OCI-LY7 (cell line): ENCODE measurements at regions not wholly inside any gene's neighbourhood (a gene's known extent, or its start where the extent isn't known, plus 50 kb on each side); places are given as distances from the start of the nearest gene placed in this dataset.

Source experiments
- BruUV-seq: library from RNA; stranded (reverse); fragments of 400-500 nt; replicated peaks from 2 replicates; lab custom pipeline; 2021; lab: Mats Ljungman, UMichigan
- CTCF ChIA-PET: fragments of 300-600 bp; sonication (Branson Sonifier 250); formaldehyde crosslinking; loops from one replicate; lab custom pipeline; 2022; ENCODE audit warnings: antibody characterized with exemption; ENCODE audit not compliant: unreplicated experiment; lab: Charles Lee
- POLR2A ChIA-PET: fragments of 300-600 bp; sonication (Branson Sonifier 250); formaldehyde crosslinking; loops from one replicate; lab custom pipeline; 2022; ENCODE audit warnings: antibody characterized with exemption; lab: Charles Lee
- DNase-seq: peaks from one replicate; pipeline ENCODE4 v3.0.0-alpha.2; 2015; ENCODE audit warnings: low spot score
- H2AFZ ChIP-seq: fragments of 200-600 bp; sonication (generic), shearing (Covaris generic); 2 replicates; pipeline ENCODE4 v1.6.1; 2014; ENCODE audit warnings: mild to moderate bottlenecking, antibody characterized with exemption, low read length, moderate library complexity
- H3K27ac ChIP-seq: fragments of 200-600 bp; sonication (generic); 2 replicates; pipeline ENCODE4 v1.5.1; 2014; ENCODE audit warnings: mixed run types, low read depth, mild to moderate bottlenecking, moderate library complexity, low read length, inconsistent platforms; ENCODE audit not compliant: poor library complexity, severe bottlenecking
- H3K36me3 ChIP-seq: fragments of 200-600 bp; sonication (generic); 2 replicates; pipeline ENCODE4 v1.6.1; 2014; ENCODE audit warnings: mild to moderate bottlenecking, antibody characterized with exemption, low read length, moderate library complexity, mixed read lengths; ENCODE audit not compliant: insufficient read depth
- H3K4me1 ChIP-seq: fragments of 200-600 bp; sonication (generic); 2 replicates; pipeline ENCODE4 v1.5.1; 2014; ENCODE audit warnings: mild to moderate bottlenecking, low read length; ENCODE audit not compliant: insufficient read depth, poor library complexity, severe bottlenecking
- H3K4me2 ChIP-seq: fragments of 200-600 bp; sonication (generic); 2 replicates; pipeline ENCODE4 v1.6.1; 2014; ENCODE audit warnings: mild to moderate bottlenecking, low read length
- H3K4me3 ChIP-seq: fragments of 200-600 bp; sonication (generic); 2 replicates; pipeline ENCODE4 v1.5.1; 2014; ENCODE audit warnings: mild to moderate bottlenecking, low read depth, low read length; ENCODE audit not compliant: poor library complexity, severe bottlenecking
- H3K79me2 ChIP-seq: fragments of 200-600 bp; sonication (generic); 2 replicates; pipeline ENCODE4 v1.6.1; 2016; ENCODE audit warnings: low read depth, mild to moderate bottlenecking, low read length, moderate library complexity, mixed read lengths; ENCODE audit not compliant: insufficient read depth
- H3K9me2 ChIP-seq: fragments of 200-600 bp; sonication (generic); 2 replicates; pipeline ENCODE4 v1.6.1; 2016; ENCODE audit warnings: mild to moderate bottlenecking, low read length, mixed read lengths; ENCODE audit not compliant: insufficient read depth
- H3K9me3 ChIP-seq: fragments of 200-600 bp; sonication (generic); 2 replicates; pipeline ENCODE4 v1.6.1; 2014; ENCODE audit warnings: mild to moderate bottlenecking, mixed run types, low read length, mixed read lengths
- H4K20me1 ChIP-seq: fragments of 200-600 bp; sonication (generic); 2 replicates; pipeline ENCODE4 v1.6.1; 2014; ENCODE audit warnings: mild to moderate bottlenecking, antibody characterized with exemption, low read length, moderate library complexity, mixed read lengths; ENCODE audit not compliant: insufficient read depth
- EZH2phosphoT487 ChIP-seq: fragments of 200-600 bp; sonication (generic); IDR thresholded peaks from 2 replicates; pipeline ENCODE4 v1.6.1; 2018; ENCODE audit warnings: low read depth, borderline replicate concordance, mild to moderate bottlenecking, mixed run types, antibody characterized with exemption, low read length, moderate library complexity, mixed read lengths
- intact Hi-C: fragments of 100-400 bp; cut with micrococcal nuclease; formaldehyde crosslinking; loops from one replicate; pipeline ENCODE4 v1.10.0; 2022; ENCODE audit not compliant: unreplicated experiment
- TF ChIP-seq, protein P1 (sequence below): fragments of 200-600 bp; sonication (generic); conservative IDR thresholded peaks from 2 replicates; pipeline ENCODE4 v1.5.1; 2014; ENCODE audit warnings: mild to moderate bottlenecking, antibody characterized with exemption, low read length, moderate library complexity, mixed read lengths

DNA sequence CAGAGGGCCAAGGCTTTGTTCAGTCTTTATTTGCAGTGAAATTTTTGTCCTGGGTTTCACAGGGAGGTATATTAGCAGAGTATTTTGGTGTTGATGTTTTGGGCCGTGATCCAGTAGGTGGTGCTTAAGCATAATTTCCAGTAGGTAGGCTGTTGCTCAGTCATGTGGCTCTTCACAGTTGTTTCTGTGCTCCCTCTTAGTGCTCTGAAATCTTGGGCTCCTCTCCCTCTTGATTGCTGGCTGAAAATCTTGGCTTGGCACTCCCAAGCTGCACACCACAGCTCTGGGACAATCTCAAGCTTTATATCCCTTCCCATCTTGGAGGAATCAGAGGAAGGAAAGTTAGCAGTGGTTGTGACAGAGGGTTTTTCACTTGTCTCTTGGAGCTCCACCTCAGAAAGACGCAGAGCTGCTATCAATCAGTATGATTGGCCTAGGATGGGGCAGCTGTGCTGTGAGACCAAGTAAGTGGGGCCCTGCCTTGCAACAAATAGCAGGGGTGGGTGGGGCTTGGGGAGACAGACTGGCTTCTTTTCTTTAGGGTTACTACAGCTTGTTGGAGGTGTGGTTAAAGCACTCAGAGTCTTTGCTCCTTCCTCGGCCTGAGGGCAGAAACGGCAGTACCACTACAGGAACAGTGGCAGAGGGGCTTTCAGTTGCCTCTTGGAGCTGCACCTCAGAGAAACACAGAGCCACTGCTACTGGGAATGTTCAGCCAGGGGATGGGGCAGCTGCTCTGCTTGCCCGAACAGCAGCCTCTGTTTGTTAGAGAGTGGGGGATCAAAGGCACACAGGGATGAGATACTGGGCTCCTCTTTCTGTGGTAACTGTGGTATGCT lies 627.0 kb downstream of the SI start:
- ChIA-PET POLR2A (interaction anchor here (1.0 to 1.2 kb wide), 2 partner anchors 9 to 14 kb away, joined by 3 to 5 read pairs; no protein-coding TSS in a partner anchor), CTCF (no interaction called here)

DNA sequence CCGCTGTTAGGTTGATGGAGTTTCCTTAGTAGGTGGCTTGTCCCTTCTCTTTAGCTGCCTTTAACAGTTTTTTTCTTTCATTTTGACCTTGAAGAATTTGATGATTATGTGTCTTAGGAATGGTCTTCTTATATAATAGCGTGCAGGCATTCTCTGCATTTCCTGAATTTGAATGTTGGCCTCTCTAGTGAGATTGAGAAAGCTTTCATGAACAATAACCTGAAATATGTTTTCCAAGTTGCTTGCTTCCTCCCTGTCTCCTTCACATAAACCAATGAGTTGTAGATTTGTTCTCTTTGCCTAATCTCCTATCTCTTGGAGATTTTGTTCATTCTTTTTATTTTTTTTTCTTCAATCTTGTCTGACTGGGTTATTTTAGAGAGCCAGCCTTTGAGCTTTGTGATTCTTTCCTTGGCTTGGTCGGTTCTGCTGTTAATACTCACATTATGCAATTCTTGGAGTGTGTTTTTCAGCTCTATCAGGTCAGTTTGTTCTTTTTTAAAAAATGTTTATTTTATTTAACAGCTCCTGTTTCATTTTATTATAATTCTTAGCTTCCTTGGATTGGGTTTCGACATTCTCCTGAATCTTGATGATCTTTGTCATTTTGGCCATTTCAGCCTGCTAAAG lies 627.9 kb downstream of the SI start:
- H3K79me2 ChIP-seq = no peaks in the 10 kb centered on the region
- H3K4me2 ChIP-seq = no peak overlapping the region
- no peaks in the 10 kb centered on the region for H3K9me2 ChIP-seq
- no peaks in the 10 kb centered on the region for H3K4me1 ChIP-seq
- H3K9me3 ChIP-seq = no peaks in the 10 kb centered on the region
- intact Hi-C loops = no loop called here
- H3K27ac ChIP-seq = no peak overlapping the region
- ChIA-PET POLR2A (interaction anchor here (0.6 to 1.2 kb wide), 3 partner anchors 10 to 18 kb away, joined by 3 to 5 read pairs (median 4); no protein-coding TSS in a partner anchor), CTCF (no interaction called here)
- BruUV-seq = no TSS peak
- H2AFZ ChIP-seq = no peak overlapping the region
- H4K20me1 ChIP-seq = no peaks in the 10 kb centered on the region
- H3K4me3 ChIP-seq = no peak overlapping the region
- TF ChIP-seq, protein P1, sequence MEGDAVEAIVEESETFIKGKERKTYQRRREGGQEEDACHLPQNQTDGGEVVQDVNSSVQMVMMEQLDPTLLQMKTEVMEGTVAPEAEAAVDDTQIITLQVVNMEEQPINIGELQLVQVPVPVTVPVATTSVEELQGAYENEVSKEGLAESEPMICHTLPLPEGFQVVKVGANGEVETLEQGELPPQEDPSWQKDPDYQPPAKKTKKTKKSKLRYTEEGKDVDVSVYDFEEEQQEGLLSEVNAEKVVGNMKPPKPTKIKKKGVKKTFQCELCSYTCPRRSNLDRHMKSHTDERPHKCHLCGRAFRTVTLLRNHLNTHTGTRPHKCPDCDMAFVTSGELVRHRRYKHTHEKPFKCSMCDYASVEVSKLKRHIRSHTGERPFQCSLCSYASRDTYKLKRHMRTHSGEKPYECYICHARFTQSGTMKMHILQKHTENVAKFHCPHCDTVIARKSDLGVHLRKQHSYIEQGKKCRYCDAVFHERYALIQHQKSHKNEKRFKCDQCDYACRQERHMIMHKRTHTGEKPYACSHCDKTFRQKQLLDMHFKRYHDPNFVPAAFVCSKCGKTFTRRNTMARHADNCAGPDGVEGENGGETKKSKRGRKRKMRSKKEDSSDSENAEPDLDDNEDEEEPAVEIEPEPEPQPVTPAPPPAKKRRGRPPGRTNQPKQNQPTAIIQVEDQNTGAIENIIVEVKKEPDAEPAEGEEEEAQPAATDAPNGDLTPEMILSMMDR = no peak
- TF ChIP-seq EZH2phosphoT487 = no peak
- DNase-seq = no peak
- no peaks in the 10 kb centered on the region for H3K36me3 ChIP-seq

More for the DNA sequence above, 627.0 kb downstream of the SI start:
- no peak overlapping the region for H3K27ac ChIP-seq
- no peaks in the 10 kb centered on the region for H3K9me2 ChIP-seq
- no TSS peak for BruUV-seq
- H3K9me3 ChIP-seq = no peaks in the 10 kb centered on the region
- H2AFZ ChIP-seq = no peak overlapping the region
- no peak overlapping the region for H3K4me2 ChIP-seq
- intact Hi-C loops = no loop called here
- DNase-seq = no peak
- no peak overlapping the region for H3K4me3 ChIP-seq
- H3K36me3 ChIP-seq = no peaks in the 10 kb centered on the region
- TF ChIP-seq, protein P1 = no peak
- TF ChIP-seq EZH2phosphoT487 = no peak
- H3K4me1 ChIP-seq = no peaks in the 10 kb centered on the region
- no peaks in the 10 kb centered on the region for H4K20me1 ChIP-seq
- no peaks in the 10 kb centered on the region for H3K79me2 ChIP-seq
